ENCODE measurements at regions not wholly inside any gene's neighbourhood (a gene's known extent, or its start where the extent isn't known, plus 50 kb on each side); places are given as distances from the start of the nearest gene placed in this dataset.

- TF ChIP-seq CTCF (IDR thresholded peaks at IDR 0.05; ENCODE audit: low read depth, low read length) = no peak
- no peak for TF ChIP-seq EZH2phosphoT487 (IDR thresholded peaks at IDR 0.05; ENCODE audit: low read depth)
Observed at GRCh38 chr1:198883184-198883583, 244.3 kb downstream of the PTPRC start.

Measured in OCI-LY3 (cell line).